ENCODE measurements at regions not wholly inside any gene's neighbourhood (a gene's known extent, or its start where the extent isn't known, plus 50 kb on each side); places are given as distances from the start of the nearest gene placed in this dataset.

DNA sequence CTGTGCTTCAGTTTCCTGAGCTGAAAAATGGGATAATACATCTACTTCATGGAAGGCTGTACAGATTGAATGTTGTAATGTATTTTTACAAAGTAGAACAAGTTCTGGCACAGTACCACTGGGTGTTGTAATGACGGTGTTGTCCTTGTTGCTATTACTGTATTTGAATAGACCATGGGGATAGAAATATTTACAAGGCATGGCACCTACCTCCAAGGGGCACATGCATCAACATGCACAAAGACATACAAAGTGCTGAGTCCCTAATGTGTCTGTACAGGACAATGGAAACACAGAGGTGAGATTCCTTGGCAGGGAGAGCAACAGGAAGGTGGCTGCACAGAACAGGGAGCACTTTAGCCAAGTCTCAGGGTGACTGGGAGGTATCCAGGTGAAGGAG, 930.6 kb upstream of the TMEM132C start:
- TF ChIP-seq, protein P1, sequence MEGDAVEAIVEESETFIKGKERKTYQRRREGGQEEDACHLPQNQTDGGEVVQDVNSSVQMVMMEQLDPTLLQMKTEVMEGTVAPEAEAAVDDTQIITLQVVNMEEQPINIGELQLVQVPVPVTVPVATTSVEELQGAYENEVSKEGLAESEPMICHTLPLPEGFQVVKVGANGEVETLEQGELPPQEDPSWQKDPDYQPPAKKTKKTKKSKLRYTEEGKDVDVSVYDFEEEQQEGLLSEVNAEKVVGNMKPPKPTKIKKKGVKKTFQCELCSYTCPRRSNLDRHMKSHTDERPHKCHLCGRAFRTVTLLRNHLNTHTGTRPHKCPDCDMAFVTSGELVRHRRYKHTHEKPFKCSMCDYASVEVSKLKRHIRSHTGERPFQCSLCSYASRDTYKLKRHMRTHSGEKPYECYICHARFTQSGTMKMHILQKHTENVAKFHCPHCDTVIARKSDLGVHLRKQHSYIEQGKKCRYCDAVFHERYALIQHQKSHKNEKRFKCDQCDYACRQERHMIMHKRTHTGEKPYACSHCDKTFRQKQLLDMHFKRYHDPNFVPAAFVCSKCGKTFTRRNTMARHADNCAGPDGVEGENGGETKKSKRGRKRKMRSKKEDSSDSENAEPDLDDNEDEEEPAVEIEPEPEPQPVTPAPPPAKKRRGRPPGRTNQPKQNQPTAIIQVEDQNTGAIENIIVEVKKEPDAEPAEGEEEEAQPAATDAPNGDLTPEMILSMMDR (IDR thresholded peaks at IDR 0.05), result no peak
- TF ChIP-seq POLR2A (IDR thresholded peaks at IDR 0.05), result no peak
